GM21367 (cell line): ENCODE measurements at regions not wholly inside any gene's neighbourhood (a gene's known extent, or its start where the extent isn't known, plus 50 kb on each side); places are given as distances from the start of the nearest gene placed in this dataset.

Source experiments
- ATAC-seq: cut with Tn5 transposase; IDR thresholded peaks from one replicate; pipeline ENCODE4 v1.9.1; 2021; ENCODE audit not compliant: unreplicated experiment

DNA sequence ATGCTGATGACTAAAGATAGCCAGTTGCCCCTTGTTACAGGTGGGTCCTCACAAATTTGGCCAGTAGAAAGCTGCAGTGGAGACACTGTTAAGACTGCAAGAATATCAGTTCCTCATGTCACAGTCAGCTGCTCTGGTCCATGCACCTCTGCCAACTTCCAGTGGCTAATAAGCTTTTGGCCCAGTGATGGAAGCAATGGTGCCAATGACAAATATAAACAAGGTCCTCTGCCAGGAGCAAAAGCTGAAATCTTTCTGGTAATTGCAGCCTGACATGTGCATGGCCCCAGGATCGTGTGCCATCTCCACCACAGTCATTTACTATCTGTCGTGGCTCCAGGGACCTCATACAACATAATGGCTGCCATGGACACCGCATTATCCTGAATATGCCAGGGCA lies 85.4 kb upstream of the TMEM260 start:
- ATAC-seq: no peak

- ATAC-seq: no peak
Measured at GRCh38 chr14:56498112-56498511, 81.5 kb upstream of the TMEM260 start.

DNA sequence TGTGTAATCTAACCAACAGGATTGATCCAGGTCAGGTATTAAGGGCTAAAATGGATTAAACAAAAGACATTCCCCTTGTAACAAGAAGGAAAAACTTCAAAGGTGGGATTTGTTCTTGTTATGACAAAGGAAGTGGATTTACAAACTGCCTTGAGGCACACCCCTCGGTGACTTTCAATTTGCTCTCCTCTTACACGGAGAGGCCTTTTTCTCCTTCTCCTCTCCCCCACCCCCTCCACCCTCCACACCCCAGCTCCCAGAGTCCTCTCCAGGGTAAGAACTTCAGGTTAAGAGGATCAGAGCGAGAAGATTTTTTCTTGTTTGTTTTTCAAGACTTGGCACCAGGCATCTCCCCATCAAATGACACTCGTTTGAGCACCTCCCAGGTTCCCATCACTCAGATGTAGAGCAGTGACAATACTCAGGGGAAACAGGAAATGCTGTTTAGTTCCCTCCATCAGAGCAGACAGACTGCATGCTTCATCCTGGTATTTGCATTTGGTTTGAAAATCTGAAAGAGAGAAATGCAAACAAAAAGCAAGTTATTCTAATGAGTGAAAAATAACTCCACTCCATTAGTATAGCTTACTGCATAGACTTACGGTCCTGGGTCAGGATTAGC lies 77.6 kb upstream of the TMEM260 start:
- ATAC-seq: no peak

DNA sequence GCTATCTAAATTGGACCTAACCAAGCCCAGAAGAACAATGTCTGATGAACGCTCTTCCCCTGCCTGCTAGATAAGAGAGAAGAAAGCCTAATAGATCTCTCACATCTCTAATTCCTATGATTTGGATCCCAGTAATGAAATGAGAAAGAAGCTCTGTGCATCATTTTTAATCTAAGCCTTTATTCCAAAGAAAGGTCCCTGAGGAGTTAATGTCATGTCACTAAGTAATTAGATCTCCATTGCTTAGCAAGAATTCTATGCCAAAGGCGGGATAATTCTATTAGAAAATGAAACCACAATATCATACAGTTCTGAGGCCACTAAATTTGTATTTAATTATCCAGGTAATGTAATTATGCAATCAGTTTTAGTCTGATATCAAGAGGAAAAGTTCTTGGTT lies 74.2 kb upstream of the TMEM260 start:
- ATAC-seq: no peak

DNA sequence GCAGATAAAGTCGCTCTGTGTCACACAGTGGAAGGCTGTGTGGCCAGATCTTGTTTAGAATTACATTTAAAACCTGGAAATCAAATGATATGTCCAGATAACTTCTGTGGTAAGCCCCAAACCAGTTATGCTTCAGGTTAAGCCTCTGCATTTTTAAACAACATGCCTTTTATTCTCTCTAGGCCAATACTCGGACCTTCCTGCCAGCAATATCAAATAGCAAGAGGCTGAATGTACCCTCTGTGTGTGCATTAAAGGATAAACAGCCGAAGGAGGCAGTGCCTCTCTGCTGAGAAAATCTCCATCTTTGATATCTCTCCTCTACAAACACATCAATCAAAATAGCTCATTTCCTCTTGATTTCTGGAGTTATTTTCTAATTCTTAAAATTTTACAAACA lies 67.1 kb upstream of the TMEM260 start:
- no peak for ATAC-seq

DNA sequence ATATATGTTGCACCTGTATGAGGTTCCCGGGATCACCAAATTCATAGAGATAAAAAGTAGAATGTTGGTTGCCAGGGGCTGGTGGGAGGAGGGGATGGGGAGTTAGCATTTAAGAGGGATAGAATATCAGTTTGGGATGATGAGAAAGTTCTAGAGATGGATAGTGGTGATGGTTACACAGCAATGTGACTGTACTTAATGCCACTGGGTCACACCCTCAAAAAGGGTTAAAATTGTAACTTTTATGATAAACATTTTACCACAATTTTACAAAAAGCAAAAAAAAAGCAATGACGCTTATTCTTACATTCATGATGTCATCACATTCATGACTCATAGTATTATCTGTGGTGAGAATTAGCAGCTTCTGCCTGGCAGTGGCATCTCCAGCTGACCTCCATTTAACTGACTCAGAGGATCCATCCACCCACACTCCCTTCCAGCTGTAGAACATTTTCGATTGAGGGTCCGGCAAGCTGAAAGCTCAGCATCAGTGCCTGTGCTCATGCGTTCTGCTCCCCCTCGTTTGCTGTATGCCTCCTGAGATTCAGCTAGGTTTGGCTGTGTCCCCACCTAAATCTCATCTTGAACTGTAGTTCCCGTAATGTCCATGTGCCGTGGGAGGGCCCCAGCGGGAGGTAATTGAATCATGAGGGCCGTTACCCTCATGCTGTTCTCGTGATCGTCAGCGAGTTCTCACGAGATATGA lies 64.8 kb upstream of the TMEM260 start:
- ATAC-seq: no peak

GRCh38 chr14:56515739-56516138 lies 63.9 kb upstream of the TMEM260 start:
- ATAC-seq: no peak

GRCh38 chr14:56522403-56522802 lies 57.2 kb upstream of the TMEM260 start:
- no peak for ATAC-seq

DNA sequence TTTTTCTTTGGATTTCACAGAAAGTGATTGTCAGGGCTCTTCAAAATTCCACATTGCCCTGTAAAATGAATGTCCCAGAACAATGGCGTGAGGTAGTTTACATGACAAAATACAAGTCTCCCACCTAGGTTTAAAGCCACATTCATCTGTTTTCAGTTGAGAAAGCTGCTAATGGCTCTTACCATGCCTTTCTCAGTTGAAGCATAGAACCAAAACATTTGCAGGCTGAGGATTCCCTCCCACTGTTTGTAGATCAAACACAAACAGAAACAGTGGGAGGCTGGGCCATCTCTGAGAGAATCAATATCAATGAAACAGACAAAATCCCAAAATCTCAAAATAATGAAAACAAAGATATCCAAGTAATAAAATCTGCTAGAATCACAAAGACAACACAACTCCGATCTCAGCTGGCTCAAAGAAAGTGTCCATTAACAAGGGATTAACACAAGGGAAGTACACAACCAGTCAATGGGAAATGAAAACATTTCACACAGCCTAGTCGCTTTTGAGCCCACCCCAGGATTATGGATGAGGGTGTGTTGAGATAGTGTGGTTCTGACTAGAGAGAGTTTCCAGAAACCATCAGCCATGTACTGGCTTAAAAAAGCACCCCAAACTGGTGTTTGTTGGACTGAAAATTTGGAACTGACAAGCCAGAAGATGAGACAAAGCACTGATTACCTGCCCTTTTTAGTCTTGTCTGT lies 54.5 kb upstream of the TMEM260 start:
- ATAC-seq: no peak

- ATAC-seq: no peak
Measured at GRCh38 chr14:56528927-56529326, 50.7 kb upstream of the TMEM260 start.
